MCF 10A (cell line): ENCODE measurements at regions not wholly inside any gene's neighbourhood (a gene's known extent, or its start where the extent isn't known, plus 50 kb on each side); places are given as distances from the start of the nearest gene placed in this dataset.

ENCODE experiments used
- BruUV-seq: library from RNA; stranded (reverse); fragments of 400-500 nt; replicated peaks from 2 replicates; lab custom pipeline; 2021; lab: Mats Ljungman, UMichigan
- CTCF ChIA-PET: fragments of 300-600 bp; sonication (Branson Sonifier 250); formaldehyde crosslinking; extraction: SDS; loops from one replicate; lab custom pipeline; 2021; ENCODE audit warnings: antibody characterized with exemption, inconsistent platforms; lab: Yijun Ruan, JAX
- POLR2A ChIA-PET: fragments of 300-600, 350-650 bp; sonication (Branson Sonifier 250); formaldehyde crosslinking; extraction: SDS; loops from one replicate; lab custom pipeline; 2020; ENCODE audit warnings: antibody characterized with exemption, inconsistent platforms; lab: Yijun Ruan, JAX
- DNase-seq: peaks from one replicate; pipeline ENCODE4 v3.0.0-alpha.2; 2018; ENCODE audit not compliant: unreplicated experiment
- H3K27ac Mint-ChIP-seq: one replicate; pipeline ENCODE4 v1.8.0; 2022; ENCODE audit warnings: mild to moderate bottlenecking, low read depth, mixed read lengths; ENCODE audit not compliant: unreplicated experiment
- H3K27me3 Mint-ChIP-seq: one replicate; pipeline ENCODE4 v1.8.0; 2022; ENCODE audit warnings: mixed read lengths; ENCODE audit not compliant: insufficient read depth, unreplicated experiment
- H3K36me3 Mint-ChIP-seq: one replicate; pipeline ENCODE4 v1.8.0; 2022; ENCODE audit warnings: mild to moderate bottlenecking, moderate library complexity, mixed read lengths; ENCODE audit not compliant: insufficient read depth, unreplicated experiment
- H3K4me1 Mint-ChIP-seq: one replicate; pipeline ENCODE4 v1.8.0; 2022; ENCODE audit warnings: mixed read lengths; ENCODE audit not compliant: insufficient read depth, unreplicated experiment
- H3K4me3 Mint-ChIP-seq: one replicate; pipeline ENCODE4 v1.8.0; 2022; ENCODE audit warnings: mild to moderate bottlenecking, moderate library complexity, mixed read lengths; ENCODE audit not compliant: unreplicated experiment
- H3K9me3 Mint-ChIP-seq: one replicate; pipeline ENCODE4 v1.8.0; 2022; ENCODE audit warnings: mixed read lengths; ENCODE audit not compliant: unreplicated experiment
- intact Hi-C: fragments of 100-400 bp; cut with micrococcal nuclease; formaldehyde crosslinking; loops from 2 replicates; pipeline ENCODE4 v1.14.1; 2022
- TF ChIP-seq, protein P1 (sequence below): fragments of 200-600 bp; IDR thresholded peaks from one replicate; pipeline ENCODE4 v1.8.0; 2022; ENCODE audit warnings: antibody characterized with exemption, mild to moderate bottlenecking; ENCODE audit not compliant: unreplicated experiment

DNA sequence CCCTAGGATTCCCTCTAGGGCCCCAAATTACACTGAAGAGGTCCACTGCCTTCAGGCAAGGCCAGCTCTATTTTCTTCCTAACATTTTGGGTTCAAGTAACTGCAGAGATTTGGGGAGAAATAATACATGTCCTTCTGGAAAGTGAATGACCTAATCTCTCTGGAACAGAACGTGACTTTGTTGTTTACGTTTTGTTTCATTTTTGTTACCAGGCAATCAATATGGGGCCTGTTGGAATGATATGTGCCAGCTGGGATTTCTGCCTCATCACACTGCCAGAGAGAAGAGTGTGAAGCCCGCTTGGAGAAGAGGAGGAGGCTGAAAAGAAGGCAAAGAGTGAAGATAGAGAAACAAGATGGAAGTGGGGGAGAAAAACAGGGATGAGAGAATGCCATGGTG, 116.7 kb downstream of the FASLG start:
- no peaks in the 10 kb centered on the region for H3K36me3 Mint-ChIP-seq
- no peaks in the 10 kb centered on the region for H3K27me3 Mint-ChIP-seq
- no peak overlapping the region for H3K4me3 Mint-ChIP-seq
- ChIA-PET CTCF (interaction anchor here (1.0 to 1.7 kb wide), 3 partner anchors 10 to 426 kb away, joined by 3 to 4 read pairs (median 3); no protein-coding TSS in a partner anchor), POLR2A (interaction anchor here (1.5 kb wide), 1 partner anchor 9 kb away, joined by 4 read pairs; no protein-coding TSS in a partner anchor)
- TF ChIP-seq, protein P1, sequence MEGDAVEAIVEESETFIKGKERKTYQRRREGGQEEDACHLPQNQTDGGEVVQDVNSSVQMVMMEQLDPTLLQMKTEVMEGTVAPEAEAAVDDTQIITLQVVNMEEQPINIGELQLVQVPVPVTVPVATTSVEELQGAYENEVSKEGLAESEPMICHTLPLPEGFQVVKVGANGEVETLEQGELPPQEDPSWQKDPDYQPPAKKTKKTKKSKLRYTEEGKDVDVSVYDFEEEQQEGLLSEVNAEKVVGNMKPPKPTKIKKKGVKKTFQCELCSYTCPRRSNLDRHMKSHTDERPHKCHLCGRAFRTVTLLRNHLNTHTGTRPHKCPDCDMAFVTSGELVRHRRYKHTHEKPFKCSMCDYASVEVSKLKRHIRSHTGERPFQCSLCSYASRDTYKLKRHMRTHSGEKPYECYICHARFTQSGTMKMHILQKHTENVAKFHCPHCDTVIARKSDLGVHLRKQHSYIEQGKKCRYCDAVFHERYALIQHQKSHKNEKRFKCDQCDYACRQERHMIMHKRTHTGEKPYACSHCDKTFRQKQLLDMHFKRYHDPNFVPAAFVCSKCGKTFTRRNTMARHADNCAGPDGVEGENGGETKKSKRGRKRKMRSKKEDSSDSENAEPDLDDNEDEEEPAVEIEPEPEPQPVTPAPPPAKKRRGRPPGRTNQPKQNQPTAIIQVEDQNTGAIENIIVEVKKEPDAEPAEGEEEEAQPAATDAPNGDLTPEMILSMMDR: no peak
- BruUV-seq: no TSS peak
- DNase-seq: no peak
- no peaks in the 10 kb centered on the region for H3K4me1 Mint-ChIP-seq
- intact Hi-C loops: no loop called here
- H3K9me3 Mint-ChIP-seq: no peaks in the 10 kb centered on the region
- no peak overlapping the region for H3K27ac Mint-ChIP-seq

DNA sequence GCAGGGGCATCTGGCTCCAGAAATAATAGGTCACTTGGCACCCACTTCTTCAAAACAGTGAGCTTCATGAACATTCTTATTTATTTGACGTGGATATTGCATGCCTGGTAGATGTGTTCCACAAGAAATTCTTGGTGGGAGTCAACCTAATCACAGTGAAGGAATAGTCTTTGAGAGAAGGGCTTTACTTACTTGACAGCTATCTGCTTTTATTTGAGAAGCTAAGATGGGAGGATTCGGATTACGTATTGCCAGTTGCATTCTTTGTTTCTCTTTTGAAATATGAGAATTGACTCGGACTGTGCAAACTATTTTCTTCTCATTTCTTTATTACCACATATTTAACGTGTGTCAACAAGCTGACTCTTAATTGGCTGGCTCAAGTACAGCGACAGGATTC, 117.2 kb downstream of the FASLG start:
- no peaks in the 10 kb centered on the region for H3K9me3 Mint-ChIP-seq
- no peaks in the 10 kb centered on the region for H3K4me1 Mint-ChIP-seq
- H3K4me3 Mint-ChIP-seq: no peak overlapping the region
- POLR2A ChIA-PET: interaction anchor here (1.5 kb wide), 1 partner anchor 9 kb away, joined by 4 read pairs; no protein-coding TSS in a partner anchor
- CTCF ChIA-PET: interaction anchor here (0.6 to 1.7 kb wide), 5 partner anchors 10 to 481 kb away, joined by 3 to 4 read pairs (median 3); no protein-coding TSS in a partner anchor
- no TSS peak for BruUV-seq
- no peak overlapping the region for H3K27ac Mint-ChIP-seq
- no peaks in the 10 kb centered on the region for H3K27me3 Mint-ChIP-seq
- TF ChIP-seq, protein P1: no peak
- no peaks in the 10 kb centered on the region for H3K36me3 Mint-ChIP-seq
- peak; percentile 16 for DNase-seq
- intact Hi-C loops: no loop called here

DNA sequence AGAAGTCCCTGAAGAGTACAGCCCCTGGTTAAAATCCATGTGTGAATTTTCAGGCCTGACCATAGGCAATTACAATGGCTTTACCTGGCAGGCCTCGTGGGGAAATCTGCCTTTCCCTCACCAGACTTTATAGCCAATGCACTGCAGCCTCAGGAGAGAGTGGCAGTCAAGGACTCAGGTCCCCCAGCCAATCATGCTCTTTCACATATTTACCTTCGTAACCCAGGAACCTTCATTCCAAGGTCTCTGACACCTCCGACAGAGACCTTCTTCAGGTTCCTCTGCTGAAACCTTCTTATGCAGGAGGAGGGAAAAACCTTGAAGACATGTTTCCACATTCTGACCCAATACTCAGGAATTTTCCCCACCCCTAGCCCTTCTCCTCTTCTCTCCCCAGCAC, 118.9 kb downstream of the FASLG start:
- TF ChIP-seq, protein P1: no peak
- H3K4me1 Mint-ChIP-seq: no peaks in the 10 kb centered on the region
- no peaks in the 10 kb centered on the region for H3K27me3 Mint-ChIP-seq
- H3K27ac Mint-ChIP-seq: no peak overlapping the region
- CTCF ChIA-PET: interaction anchor here (0.6 to 1.1 kb wide), 2 partner anchors 9 to 50 kb away, joined by 3 read pairs; no protein-coding TSS in a partner anchor
- POLR2A ChIA-PET: interaction anchor here (1.5 to 2.2 kb wide), 2 partner anchors 11 to 31 kb away, joined by 4 to 9 read pairs; no protein-coding TSS in a partner anchor
- peaks cover 3% of the 10 kb centered on the region for H3K9me3 Mint-ChIP-seq
- no peak overlapping the region for H3K4me3 Mint-ChIP-seq
- H3K36me3 Mint-ChIP-seq: no peaks in the 10 kb centered on the region
- intact Hi-C loops: no loop called here
- BruUV-seq: no TSS peak
- no peak for DNase-seq

DNA sequence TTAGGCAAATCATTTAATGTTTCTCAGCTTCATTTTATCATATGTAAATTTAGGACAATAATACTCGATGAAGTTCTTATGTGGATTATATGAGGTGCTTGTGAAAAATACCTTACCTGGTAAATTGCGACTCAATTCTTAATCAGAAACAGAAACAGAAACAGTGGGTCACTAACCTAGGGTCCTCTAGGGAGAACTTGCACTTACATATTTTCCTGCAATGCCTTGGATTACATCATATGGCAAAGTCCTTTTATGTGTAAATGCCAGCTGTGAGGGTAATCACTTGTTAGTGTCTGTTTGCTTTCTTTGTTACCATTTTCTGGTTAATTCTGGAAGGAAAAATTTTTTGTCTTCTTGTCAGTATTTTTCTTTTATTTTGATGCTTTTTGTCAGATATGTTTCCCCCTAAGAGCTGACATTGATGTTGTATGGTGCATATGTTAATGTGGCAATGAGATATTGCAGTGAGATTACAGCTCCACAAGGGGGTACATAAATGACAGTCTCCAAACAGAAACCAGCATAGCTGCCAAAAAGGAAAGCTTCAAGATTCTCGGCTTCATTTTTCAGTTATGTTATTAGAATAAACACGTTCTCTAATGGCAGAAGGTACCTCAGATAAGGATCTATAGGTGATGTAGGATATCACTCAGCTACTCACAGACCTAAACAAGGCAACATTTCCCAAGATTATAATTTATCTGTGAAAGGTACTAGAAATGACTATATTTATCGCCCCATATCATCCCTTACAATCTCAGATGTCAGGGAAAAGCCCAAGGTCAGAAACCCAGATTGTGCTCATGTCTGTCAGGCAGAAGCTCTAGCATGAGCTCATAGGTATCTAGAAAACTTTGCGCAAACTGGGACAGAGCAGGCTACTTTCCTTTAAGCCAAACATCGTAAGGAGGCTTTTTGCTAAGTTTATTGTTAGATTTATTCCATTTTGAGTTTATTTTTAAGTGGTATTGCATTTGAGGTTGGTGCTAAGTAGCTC, 119.9 kb downstream of the FASLG start:
- H3K4me3 Mint-ChIP-seq: no peak overlapping the region
- H3K9me3 Mint-ChIP-seq: peaks cover 11% of the 10 kb centered on the region
- H3K4me1 Mint-ChIP-seq: no peaks in the 10 kb centered on the region
- BruUV-seq: no TSS peak
- peak; percentile 14 for DNase-seq
- H3K27ac Mint-ChIP-seq: no peak overlapping the region
- TF ChIP-seq, protein P1: peak; percentile 10
- H3K27me3 Mint-ChIP-seq: no peaks in the 10 kb centered on the region
- intact Hi-C loops: no loop called here
- ChIA-PET POLR2A (interaction anchor here (1.2 to 2.2 kb wide), 3 partner anchors 12 to 32 kb away, joined by 4 to 9 read pairs (median 4); no protein-coding TSS in a partner anchor), CTCF (interaction anchor here (0.6 to 1.8 kb wide), 9 partner anchors 10 to 1377 kb away, joined by 3 to 13 read pairs (median 3); partner anchors contain the start of gene PIGC)
- no peaks in the 10 kb centered on the region for H3K36me3 Mint-ChIP-seq
